ENCODE measurements at regions not wholly inside any gene's neighbourhood (a gene's known extent, or its start where the extent isn't known, plus 50 kb on each side); places are given as distances from the start of the nearest gene placed in this dataset.

- no peak overlapping the region for H3K27ac ChIP-seq
- peaks cover 0 to 13% (median 0%) of the 10 kb centered on the region in 4 donors for H3K4me1 ChIP-seq
- DNase-seq (ENCODE audit: low spot score in 2 of 2): no peak
- H3K36me3 ChIP-seq: no peaks in the 10 kb centered on the region
- H3K4me3 ChIP-seq: no peak overlapping the region
- peaks cover 0 to 3% (median 0%) of the 10 kb centered on the region in 4 donors for H3K9me3 ChIP-seq
- no peak for TF ChIP-seq CTCF (IDR thresholded peaks at IDR 0.05)
- no peak for TF ChIP-seq EP300 (IDR thresholded peaks at IDR 0.05)
- no peak for TF ChIP-seq POLR2A (IDR thresholded peaks at IDR 0.05)
- H3K27me3 ChIP-seq: no peaks in the 10 kb centered on the region
These were observed 156.5 kb upstream of the USP15 start for GRCh38 chr12:62103748-62104147.

GRCh38 chr12:62106547-62107185 is 153.5 kb upstream of the USP15 start:
- TF ChIP-seq EP300 (IDR thresholded peaks at IDR 0.05) (no peak), POLR2A (IDR thresholded peaks at IDR 0.05) (no peak), CTCF (IDR thresholded peaks at IDR 0.05) (no peak)
- Histone ChIP-seq H3K27me3 (no peaks in the 10 kb centered on the region), H3K4me1 (peaks cover 0 to 13% (median 0%) of the 10 kb centered on the region in 4 donors), H3K9me3 (peaks cover 0 to 14% (median 2%) of the 10 kb centered on the region in 4 donors), H3K36me3 (no peaks in the 10 kb centered on the region), H3K27ac (peak overlapping the region in 2 of 4 donors; percentile 22), H3K4me3 (peak overlapping the region in 1 of 4 donors; percentile 13)
- DNase-seq (ENCODE audit: low spot score in 2 of 2): no peak
- WGBS, 2 donors: 21 to 24% methylated on average over 8 of the region's 8 CpGs

- H3K36me3 ChIP-seq: no peaks in the 10 kb centered on the region
- whole genome bisulfite sequencing, 2 donors: 69 to 70% methylated on average over 10 of the region's 10 CpGs
- no peaks in the 10 kb centered on the region for H3K27me3 ChIP-seq
- no peak overlapping the region for H3K4me3 ChIP-seq
- no peak for TF ChIP-seq POLR2A (IDR thresholded peaks at IDR 0.05)
- no peak overlapping the region for H3K27ac ChIP-seq
- H3K4me1 ChIP-seq: no peaks in the 10 kb centered on the region
- no peak for DNase-seq (ENCODE audit: low spot score in 2 of 2)
- peaks cover 0 to 33% (median 2%) of the 10 kb centered on the region in 4 donors for H3K9me3 ChIP-seq
These were observed 146.7 kb upstream of the USP15 start for GRCh38 chr12:62113366-62114011.

GRCh38 chr12:62116986-62117385 is 143.2 kb upstream of the USP15 start:
- 53 to 57% methylated on average over 2 of the region's 2 CpGs for WGBS, 2 donors
- TF ChIP-seq POLR2A (IDR thresholded peaks at IDR 0.05): no peak
- TF ChIP-seq EP300 (IDR thresholded peaks at IDR 0.05): no peak
- TF ChIP-seq CTCF (IDR thresholded peaks at IDR 0.05): no peak
- H3K27me3 ChIP-seq: no peaks in the 10 kb centered on the region

GRCh38 chr12:62123721-62124203 is 136.4 kb upstream of the USP15 start:
- Histone ChIP-seq H3K9me3 (no peaks in the 10 kb centered on the region), H3K4me1 (no peaks in the 10 kb centered on the region), H3K36me3 (no peaks in the 10 kb centered on the region), H3K27me3 (no peaks in the 10 kb centered on the region), H3K4me3 (no peak overlapping the region), H3K27ac (no peak overlapping the region)
- WGBS, 2 donors: 24 to 28% methylated on average over 4 of the region's 4 CpGs
- DNase-seq (ENCODE audit: low spot score in 2 of 2): peak in 1 of 2 donors; percentile 28
- TF ChIP-seq EP300 (IDR thresholded peaks at IDR 0.05) (no peak), POLR2A (IDR thresholded peaks at IDR 0.05) (no peak), CTCF (IDR thresholded peaks at IDR 0.05) (peak; percentile 34 to 62 (median 45))

More at GRCh38 chr12:62116986-62117385, 143.2 kb upstream of the USP15 start:
- H3K27ac ChIP-seq: no peak overlapping the region
- no peak for DNase-seq (ENCODE audit: low spot score in 2 of 2)
- H3K4me1 ChIP-seq: no peaks in the 10 kb centered on the region
- H3K9me3 ChIP-seq: peaks cover 0 to 18% (median 0%) of the 10 kb centered on the region in 4 donors
- H3K4me3 ChIP-seq: no peak overlapping the region
- H3K36me3 ChIP-seq: no peaks in the 10 kb centered on the region
